GM06990 (cell line): ENCODE measurements at regions not wholly inside any gene's neighbourhood (a gene's known extent, or its start where the extent isn't known, plus 50 kb on each side); places are given as distances from the start of the nearest gene placed in this dataset.

Source experiments
- DNase-seq: peaks from one replicate; pipeline ENCODE4 v3.0.0-alpha.2; 2011; ENCODE audit not compliant: insufficient read length; ENCODE audit errors: extremely low read depth
- H3K27me3 ChIP-seq: replicated peaks from 2 replicates; pipeline ENCODE4 v1.6.0; 2011; ENCODE audit warnings: low read length; ENCODE audit not compliant: control insufficient read depth, insufficient read depth
- H3K36me3 ChIP-seq: 2 replicates; pipeline ENCODE4 v1.5.1; 2011; ENCODE audit warnings: low read length; ENCODE audit not compliant: control insufficient read depth, insufficient read depth
- H3K4me3 ChIP-seq: replicated peaks from 2 replicates; pipeline ENCODE4 v1.5.1; 2011; ENCODE audit warnings: low read depth, mild to moderate bottlenecking, control low read depth, low read length
- CTCF ChIP-seq: IDR thresholded peaks from 2 replicates; pipeline ENCODE4 v1.5.1; 2011; ENCODE audit warnings: low read length, control low read depth, mild to moderate bottlenecking, inconsistent platforms; ENCODE audit not compliant: insufficient read depth, poor library complexity, severe bottlenecking

GRCh38 chr14:45519766-45520165 is 266.8 kb upstream of the MIS18BP1 start:
- H3K27me3 ChIP-seq: no peaks in the 10 kb centered on the region
- no peak overlapping the region for H3K4me3 ChIP-seq
- H3K36me3 ChIP-seq: no peaks in the 10 kb centered on the region
- no peak for DNase-seq
- TF ChIP-seq CTCF: no peak

GRCh38 chr14:45492876-45493275 is 239.9 kb upstream of the MIS18BP1 start:
- no peak for DNase-seq
- no peak overlapping the region for H3K4me3 ChIP-seq
- no peaks in the 10 kb centered on the region for H3K36me3 ChIP-seq
- no peak for TF ChIP-seq CTCF
- H3K27me3 ChIP-seq: no peaks in the 10 kb centered on the region

- Histone ChIP-seq H3K4me3 (no peak overlapping the region), H3K36me3 (no peaks in the 10 kb centered on the region), H3K27me3 (no peaks in the 10 kb centered on the region)
- DNase-seq: no peak
- no peak for TF ChIP-seq CTCF
Observed at GRCh38 chr14:45491914-45492313, 238.9 kb upstream of the MIS18BP1 start.

GRCh38 chr14:45486599-45486998 is 233.6 kb upstream of the MIS18BP1 start:
- no peaks in the 10 kb centered on the region for H3K27me3 ChIP-seq
- H3K4me3 ChIP-seq: no peak overlapping the region
- no peak for TF ChIP-seq CTCF
- no peaks in the 10 kb centered on the region for H3K36me3 ChIP-seq
- DNase-seq: no peak

- no peaks in the 10 kb centered on the region for H3K36me3 ChIP-seq
Observed at GRCh38 chr14:45467023-45467422, 214.0 kb upstream of the MIS18BP1 start.

More at GRCh38 chr14:45467023-45467422, 214.0 kb upstream of the MIS18BP1 start:
- TF ChIP-seq CTCF: no peak
- no peak for DNase-seq
- H3K4me3 ChIP-seq: no peak overlapping the region
- no peaks in the 10 kb centered on the region for H3K27me3 ChIP-seq
